MM.1S (cell line): ENCODE measurements at regions not wholly inside any gene's neighbourhood (a gene's known extent, or its start where the extent isn't known, plus 50 kb on each side); places are given as distances from the start of the nearest gene placed in this dataset.

Experiments
- CTCF ChIP-seq: fragments of 300-600 bp; sonication (generic); IDR thresholded peaks from 2 replicates; pipeline ENCODE4 v1.5.1; 2016; ENCODE audit warnings: antibody characterized with exemption, low read length, mixed read lengths
- EZH2 ChIP-seq: fragments of 300-600 bp; sonication (generic); optimal IDR thresholded peaks from 2 replicates; pipeline ENCODE3; 2017; ENCODE audit warnings: low read depth, mild to moderate bottlenecking, antibody characterized with exemption, low read length, mixed read lengths

GRCh38 chr3:804211-804610 lies 288.6 kb upstream of the CNTN6 start:
- no peak for TF ChIP-seq CTCF
- no peak for TF ChIP-seq EZH2
